HUDEP-2 (cell line): ENCODE measurements at regions not wholly inside any gene's neighbourhood (a gene's known extent, or its start where the extent isn't known, plus 50 kb on each side); places are given as distances from the start of the nearest gene placed in this dataset.

Experiments
- DNase-seq, 76 experiments: peaks; one replicate each; lab custom pipeline; 2025; ENCODE audit not compliant: unreplicated experiment in 76 of 76; lab: John Stamatoyannopoulos, UW

DNA sequence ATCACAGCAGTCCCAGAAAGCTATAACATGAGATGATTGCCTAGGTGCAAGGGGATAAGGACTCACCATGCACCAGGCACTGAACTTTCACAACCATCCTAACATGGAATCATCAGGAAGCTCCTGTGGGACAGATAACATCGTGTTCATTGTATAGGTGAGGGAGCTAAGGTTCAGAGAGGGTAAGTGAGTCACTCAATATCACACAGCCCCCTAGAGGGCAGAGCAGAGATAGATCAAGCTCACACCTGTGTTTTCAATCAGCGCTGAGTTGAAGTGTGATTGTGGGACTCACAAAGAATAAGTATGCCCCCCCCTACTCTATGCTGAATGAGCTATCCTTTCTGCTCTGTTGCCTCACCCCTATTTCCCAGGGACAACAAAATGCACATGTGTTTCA, 377.7 kb upstream of the ERCC4 start:
- DNase-seq, result peak in 1 of 76 experiments; percentile 1

DNA sequence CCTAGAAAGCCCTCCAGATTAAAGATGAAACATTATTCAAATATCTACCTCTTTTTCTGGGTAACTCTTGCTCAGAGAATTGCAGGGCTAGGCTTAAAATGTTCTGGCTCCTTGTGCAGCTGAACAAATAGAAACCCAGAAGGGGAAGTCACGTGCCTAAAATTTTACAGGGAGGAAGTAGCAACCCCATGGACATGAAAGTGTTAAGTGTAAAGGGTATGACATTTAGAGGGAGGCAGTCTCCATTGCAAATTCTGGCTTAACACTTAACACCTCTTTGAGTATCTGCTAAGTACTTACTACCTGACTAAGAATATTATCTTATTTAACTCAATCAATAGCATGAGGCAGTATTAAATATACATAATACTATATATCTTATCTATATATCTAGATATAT, 376.1 kb upstream of the ERCC4 start:
- DNase-seq, result no peak

DNA sequence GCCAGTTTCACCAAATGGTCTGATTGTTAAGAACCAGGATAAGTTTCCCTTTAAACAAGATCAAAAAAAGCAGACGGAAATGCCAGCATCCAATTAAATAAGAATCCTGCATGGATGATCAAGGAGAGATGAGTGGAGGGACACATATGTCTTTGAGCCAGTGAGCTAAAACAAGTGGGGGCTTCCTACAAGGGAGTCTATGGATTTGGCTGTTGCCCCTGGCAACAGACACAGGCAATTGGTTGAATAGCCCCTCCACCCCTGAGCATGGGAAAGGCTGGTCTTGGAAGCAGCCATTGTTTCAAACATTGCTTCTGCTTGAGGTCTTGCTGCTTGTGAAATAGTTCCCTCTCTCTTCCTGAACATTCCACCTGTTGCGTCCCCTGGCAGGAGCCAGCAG, 374.7 kb upstream of the ERCC4 start:
- DNase-seq, result no peak

DNA sequence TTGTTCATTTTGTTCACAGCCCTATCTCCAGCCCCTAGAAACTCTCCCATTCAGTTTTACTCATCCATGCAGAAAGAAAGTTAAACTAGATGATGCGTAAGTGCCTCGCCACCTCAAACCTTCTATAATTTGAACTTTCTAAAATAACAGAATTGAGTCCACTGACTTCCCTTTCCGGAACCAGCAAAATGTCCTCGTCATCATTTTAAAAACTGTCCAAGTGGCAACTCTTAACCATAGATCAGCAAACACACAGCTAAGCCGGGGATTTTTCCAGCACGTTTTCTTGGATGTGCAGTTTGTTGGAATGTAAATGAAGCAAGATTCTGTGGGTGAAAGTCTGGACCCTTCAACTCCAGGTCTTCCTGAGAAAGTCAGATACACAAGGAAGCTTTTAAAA, 369.7 kb upstream of the ERCC4 start:
- no peak for DNase-seq

DNA sequence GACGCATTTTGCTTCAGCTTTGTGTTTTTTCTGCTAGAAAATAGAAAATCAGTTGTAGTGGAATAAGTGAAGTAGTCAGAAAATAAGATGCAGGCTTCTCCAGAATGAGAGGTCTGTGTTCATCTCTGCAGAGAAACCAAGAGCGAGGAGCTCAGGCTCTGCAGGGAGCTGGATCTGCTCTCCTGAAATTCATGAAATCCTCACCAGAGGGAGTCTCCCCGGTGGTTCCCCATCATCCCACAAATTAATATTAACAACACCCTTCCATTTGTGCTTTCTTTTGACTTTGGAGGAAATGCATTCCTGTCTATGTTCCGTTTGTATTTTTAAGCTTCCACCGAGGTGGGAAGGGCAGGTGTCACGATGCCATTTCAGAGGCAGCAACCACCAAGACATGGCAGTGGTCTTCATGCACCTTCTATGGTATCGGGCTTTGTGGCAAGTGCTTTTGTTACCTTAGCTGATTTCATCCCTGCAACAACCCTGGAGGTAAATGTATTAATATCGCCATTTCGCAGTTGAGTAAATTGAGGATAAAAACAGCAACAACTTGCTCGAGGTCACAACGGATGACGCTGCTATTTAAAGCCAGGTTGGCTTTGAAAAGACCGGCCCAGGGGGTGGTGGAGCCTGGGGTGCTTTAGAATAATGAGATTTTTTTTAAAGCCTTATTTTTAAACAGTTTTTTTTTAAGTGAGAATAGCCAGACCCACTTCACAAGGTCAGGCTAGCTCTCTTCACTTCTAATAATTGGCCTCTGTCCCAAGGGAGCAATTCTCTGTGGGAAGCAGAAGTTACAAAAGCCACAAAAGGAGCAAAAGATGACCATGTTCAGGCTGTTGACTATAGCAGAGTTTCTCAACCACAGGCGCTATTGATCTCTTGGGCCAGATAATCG, 367.6 kb upstream of the ERCC4 start:
- no peak for DNase-seq

DNA sequence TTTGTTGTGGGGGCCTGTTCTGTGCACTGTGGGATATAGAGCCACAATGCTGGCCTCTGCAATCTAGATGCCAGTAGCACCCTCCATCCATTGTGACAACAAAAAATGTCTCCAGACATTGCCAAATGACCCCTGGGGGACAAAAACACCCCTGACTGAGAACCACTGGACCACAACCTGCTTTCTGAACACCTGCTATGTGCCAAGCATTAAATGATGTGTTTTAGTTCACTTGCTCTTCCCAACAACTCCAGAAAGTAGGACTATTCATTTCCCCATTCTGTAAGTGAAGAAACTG, 367.0 kb upstream of the ERCC4 start:
- no peak for DNase-seq

DNA sequence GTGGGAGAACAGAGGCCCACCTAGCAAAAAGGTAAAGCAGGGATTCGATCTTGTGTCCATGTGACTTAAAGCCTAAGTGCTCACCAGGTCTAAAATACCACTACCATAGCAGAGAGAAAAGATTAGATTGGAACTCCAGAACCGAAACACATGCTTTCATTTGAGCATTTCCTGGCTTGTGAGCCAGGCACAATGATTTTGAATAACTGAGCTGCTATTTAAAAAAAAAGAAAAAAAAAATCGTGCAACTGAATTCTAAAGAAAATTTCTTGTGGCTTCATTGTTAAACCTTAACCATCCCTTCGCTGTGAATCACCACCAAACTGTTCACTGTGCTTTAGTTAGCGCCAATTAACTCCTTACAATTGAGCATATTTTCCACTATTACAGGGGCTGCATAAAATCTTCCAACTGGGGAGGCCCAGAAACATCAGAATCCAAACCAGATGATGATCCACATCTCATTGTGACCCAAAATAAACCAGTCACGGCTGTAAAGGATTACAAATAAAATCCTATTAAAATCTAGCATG, 366.4 kb upstream of the ERCC4 start:
- DNase-seq, result no peak

DNA sequence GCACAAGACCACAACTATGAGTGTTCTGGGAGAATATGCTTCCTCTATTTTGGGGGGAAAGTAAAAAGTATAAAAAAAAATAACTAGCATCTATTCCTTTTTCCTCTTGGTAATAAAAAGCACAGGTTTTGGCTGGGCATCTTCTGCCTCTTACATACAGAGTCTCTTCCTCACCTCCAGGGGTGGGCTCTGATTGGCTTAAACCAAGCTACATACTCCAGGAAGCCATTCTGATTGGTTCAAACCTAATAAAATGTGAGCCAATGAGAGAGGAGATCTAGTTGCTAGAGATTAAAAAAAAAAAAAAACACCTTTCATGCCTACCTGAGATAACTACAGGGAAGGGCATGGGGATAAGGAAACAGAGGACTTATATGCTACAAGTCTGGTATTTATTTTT, 365.9 kb upstream of the ERCC4 start:
- no peak for DNase-seq

DNA sequence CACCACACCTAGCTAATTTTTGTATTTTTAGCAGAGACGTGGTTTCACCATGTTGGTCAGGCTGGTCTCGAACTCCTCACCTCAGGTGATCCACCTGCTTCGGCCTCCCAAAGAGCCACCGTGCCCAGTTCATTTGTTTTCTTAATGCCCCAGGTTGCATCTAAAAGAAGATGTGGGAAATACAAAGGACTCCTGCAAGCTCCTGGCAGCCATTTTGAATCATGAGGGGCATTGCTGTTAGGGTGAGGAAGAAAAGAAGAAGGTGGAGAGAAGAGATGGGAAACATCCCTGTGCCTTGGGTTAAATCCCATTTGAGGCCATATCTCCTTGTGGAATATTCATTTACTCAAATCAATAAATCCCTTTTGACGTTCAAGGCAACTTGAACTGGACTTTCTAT, 365.3 kb upstream of the ERCC4 start:
- no peak for DNase-seq

DNA sequence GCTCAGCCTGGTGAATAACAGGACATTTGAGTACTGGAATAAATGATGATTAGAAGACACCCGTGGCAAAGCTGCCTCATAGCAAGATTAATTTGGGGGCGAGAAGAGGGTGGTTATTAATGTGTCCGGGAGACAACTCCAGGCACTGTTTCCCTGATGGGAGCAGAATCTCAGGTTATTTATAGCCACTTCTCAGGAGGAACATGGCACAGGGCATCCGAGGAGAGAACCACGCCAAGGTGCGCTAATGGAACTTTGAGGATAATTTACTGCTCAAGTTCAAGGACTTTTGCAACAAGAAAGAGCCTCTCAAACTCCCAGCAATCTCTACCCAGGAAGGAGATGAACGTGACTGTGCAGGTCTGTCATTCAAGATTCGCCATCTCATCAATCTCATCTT, 362.5 kb upstream of the ERCC4 start:
- no peak for DNase-seq

DNA sequence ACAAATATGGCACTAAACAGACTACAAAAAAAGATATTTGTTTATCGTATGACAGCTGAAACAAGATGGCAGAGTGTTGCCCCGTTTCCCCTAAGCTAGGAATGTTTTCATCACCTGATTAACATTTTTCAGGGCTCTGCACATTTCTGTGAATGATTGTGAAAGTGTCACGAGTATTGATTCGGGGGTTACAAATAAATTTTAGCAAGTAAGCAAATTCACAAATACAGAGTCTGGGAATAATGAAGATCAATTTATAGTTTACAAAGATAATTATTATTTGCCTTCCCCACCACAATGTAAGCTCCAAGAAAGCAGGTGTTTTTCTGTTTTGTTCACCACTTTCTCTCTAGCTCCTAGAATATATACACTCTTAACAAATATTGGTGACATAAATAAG, 361.2 kb upstream of the ERCC4 start:
- no peak for DNase-seq

DNA sequence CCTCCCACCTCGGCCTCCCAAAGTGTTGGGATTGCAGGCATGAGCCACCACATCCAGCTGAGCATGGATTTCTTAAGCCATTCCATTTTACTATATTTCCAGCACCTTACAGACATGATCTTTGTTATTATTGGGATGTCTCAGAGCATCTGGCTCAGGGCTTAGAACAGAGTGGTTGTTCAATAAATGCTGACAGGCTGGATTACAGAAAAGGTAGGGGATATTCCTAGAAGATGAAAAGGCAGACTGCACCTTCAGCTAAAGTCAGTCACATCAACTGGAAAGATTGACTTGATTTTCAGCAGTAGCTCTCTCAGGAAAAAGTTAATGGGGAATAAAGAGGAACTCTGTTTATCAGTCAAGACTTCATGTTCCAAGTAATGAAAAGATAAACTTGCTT, 360.3 kb upstream of the ERCC4 start:
- no peak for DNase-seq

DNA sequence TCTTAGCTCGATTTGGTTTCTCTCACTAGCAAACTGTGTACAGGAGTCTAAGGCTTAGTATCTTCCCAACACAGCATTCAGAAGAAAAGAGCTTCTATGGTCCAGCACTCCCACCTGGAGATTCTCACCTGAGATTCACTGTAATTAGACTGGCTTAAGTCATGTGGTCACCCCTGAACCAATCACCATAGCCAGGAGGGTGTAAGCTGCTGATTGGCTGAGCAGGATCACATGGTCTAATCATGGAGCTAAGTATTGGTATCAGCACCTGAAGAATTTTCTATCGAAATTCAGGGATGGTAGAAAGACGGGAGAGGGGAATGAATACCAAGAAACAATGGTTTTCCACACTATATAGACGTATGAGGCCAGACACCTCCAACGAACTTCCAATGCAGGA, 359.8 kb upstream of the ERCC4 start:
- no peak for DNase-seq

DNA sequence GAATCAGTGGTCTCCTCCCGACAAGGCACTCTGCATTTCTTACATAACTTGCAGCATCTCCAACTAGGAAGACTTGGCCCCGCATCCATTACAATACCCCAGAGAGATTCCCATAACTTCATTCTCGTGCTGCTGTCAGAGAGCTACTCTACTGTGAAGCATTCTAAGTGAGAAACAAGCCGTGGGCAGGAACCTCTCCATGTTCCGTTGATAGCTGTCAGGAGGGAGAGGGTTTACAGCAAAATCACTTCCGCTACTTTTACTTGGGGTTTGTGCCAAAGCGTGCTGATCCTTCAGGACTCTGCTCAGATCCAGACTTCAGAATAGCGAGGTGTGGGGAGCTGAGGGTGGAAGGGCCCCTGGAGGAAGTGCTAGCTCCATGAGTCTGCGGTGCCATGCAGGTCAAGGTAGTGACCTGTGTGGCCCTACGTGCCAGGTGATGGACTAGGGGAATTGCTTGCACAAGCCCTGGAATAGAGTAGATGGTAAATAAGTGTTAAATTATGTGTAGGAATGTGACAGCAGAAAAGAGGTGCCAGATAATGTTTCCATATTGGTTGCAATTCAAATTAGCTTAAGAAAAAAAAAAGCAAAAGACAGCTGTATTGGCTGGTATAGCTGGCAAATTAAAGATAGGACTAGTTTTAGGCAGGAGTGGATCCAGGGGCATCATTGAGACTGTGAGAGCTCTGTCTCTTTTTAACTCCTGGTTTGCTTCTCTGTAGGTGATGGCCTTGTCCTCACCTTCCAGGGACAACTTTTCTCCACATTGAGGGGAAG, 358.5 kb upstream of the ERCC4 start:
- no peak for DNase-seq

DNA sequence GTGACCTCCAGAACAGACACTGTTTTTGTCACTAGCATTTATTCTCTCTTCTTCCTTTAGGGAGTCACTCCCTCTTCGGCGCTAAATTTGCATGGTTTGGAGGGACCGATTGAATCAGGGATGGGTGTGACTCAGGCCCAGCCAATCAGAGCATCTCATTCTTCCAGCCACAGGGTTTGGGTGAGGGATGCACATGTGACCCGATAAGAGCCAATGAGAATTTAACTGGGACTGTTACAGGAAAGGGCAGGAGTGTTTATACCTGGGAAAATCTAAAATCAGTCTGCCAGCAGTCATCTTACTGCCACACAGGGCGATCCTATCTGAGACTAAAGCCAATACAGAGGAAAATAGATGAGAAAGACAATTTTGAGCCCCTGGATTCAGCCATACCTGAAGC, 351.2 kb upstream of the ERCC4 start:
- DNase-seq, result no peak

DNA sequence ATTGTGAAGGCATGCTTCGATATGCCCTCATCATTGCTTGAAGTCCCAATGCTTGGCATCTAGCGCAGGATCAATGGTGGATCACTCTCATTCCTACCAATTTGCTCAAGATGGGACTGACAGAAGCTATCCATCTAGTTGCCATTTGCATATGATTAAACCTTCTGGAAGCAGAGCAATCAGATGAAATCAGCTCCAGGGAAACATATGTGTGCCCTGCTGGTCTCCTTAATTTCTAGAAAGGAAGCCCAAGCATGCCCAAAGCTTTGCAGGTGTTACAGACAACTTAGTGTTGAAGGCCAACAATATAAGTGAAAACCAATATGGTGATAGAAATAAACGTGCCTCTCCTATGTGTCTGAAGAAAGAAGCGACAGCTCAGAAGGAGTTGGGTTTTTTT, 350.0 kb upstream of the ERCC4 start:
- no peak for DNase-seq

DNA sequence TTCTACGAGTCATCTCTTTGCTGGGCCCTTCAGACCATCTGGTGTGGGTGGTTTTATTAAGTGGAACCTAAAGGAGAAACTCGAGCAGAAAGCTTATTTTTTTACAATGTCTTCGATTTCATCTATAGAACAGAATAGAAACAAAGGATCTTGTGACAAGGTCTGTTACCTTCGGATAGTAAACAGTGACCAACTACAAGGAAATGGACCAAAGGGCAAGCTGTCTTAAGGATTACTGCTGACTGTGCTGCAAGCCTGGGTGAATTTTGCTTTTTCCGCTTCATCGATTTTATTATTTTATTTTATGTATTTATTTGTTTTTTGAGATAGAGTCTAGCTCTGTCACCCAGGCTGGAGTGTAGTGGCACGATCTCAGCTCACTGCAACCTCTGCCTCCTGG, 348.9 kb upstream of the ERCC4 start:
- DNase-seq, result no peak

DNA sequence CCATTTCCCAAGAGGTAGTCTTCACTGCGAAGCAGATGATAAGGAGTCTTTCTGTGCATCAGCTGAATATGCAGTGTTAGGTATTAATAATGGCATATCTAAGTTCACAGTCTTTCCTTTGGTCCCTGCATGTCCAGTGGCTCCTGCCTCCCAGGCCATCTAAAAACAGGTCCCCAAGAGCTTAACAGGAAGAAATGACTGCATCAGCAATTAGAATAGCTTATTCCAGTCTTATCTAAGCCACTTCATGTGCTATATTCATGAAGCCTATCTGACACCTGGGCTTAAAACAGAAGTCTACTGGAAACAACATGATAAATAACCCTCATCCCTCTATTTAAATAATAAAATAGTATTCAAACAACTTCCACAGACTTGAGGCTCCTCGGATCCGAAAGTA, 346.1 kb upstream of the ERCC4 start:
- no peak for DNase-seq

DNA sequence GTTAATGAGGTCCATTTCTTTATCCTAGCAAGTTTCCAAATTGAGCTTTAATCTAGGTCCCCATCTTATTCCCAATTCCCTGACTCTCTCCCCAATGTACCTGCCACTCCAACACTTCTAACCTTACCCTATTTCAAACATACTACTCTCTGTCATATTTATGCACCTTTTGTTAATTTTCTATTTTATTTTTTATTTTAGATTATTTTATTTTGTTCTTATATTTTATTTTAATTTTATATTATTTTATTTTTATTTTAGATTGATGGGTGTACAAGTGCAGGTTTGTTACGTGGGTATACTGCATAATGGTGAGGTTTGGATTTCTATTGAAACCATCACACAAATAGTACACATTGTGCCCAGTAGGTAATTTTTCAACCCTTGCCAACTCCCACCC, 333.9 kb upstream of the ERCC4 start:
- DNase-seq, result no peak

DNA sequence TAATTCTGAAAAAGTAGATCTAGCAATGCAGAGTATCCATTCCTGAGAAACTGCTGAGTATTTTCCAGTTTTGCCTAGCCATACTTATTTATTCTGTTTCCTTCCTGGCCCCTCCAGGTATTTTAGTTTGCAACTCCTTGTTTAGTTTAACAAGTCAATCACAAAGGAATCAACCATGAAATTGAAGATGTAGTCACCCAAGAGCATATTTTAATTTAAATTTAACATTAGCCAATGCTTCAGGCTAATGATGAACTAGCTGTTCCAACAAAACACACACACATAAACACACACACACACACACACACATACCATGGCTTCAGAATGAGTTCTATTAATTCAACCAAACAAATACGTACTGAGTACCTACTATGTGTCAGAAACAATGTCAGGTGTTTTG, 332.8 kb upstream of the ERCC4 start:
- DNase-seq, result no peak

DNA sequence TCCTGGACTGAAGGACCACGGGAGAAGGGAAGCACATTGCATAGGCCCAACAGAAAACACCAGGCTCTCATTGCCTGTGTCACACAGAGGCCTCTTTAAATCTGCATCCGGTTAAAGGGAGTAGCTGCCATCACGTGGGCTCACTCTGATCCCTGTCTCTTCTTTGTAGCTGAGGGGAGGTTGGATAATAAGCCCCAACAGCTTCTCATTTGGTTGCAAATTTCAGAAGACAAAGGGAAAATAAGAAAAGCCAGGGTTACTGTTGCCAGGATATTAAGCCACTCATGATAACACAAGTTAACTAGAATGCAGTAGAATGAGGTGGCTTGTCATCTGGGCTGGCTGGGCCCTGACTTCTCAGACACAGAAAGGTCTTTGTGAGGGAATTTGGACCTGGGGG, 325.1 kb upstream of the ERCC4 start:
- no peak for DNase-seq

DNA sequence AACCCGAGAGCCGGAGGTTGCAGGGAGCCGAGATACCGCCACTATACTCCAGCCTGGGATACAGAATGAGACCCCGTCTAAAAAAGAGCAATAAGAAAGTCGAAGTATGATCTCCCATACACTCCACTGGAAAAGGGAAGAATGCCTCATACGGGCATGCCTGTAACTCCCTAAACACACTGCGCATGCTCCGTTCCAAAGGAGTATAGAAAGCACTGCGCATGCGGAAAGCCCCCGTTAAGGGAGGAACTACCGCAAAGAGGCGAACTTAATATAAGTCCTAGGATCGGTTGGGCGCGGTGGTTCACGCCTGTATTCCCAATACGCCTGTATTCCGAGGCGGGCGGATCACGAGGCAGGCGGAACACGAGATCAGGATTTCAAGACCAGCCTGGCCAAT, 313.1 kb upstream of the ERCC4 start:
- DNase-seq, result no peak
